ELF-1 (cell line): ENCODE measurements at regions not wholly inside any gene's neighbourhood (a gene's known extent, or its start where the extent isn't known, plus 50 kb on each side); places are given as distances from the start of the nearest gene placed in this dataset.

ENCODE experiments used
- DNase-seq: peaks from one replicate; pipeline ENCODE4 v3.0.0-alpha.2; 2016; ENCODE audit warnings: low read depth, low spot score

DNA sequence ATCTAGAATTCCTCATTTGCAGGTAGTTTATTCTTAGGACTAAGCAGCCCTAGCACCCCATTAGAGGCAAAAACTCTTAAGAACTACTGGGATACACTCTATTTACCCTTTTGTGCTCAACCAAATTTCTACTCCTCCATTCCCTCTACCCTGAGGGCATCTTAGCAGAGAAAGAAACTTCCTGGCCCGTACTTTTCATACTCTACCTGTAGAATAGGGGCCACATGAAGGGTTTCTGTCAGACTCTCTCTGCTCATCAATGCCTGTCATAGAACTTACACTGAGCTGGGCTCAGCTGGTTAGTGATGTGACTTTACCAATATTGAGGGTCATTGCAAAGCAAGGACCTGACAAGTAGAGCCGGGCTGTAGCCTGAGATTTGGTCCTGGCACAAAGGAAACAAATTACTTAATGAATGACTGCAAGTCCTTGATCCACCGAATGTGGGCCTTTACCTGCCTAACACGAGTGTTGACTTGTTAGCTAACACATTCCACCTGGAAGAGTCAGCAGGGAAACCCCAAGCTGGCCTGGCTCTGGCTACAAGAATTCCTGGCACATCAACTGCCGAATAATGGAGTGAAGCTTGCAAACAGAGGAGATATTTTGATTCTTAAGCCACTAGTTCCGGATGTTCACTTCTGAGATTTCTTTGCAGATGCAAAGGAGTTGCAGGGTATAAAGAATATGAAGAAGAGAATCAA lies 280.5 kb upstream of the JAG1 start:
- DNase-seq: peak; percentile 10

DNA sequence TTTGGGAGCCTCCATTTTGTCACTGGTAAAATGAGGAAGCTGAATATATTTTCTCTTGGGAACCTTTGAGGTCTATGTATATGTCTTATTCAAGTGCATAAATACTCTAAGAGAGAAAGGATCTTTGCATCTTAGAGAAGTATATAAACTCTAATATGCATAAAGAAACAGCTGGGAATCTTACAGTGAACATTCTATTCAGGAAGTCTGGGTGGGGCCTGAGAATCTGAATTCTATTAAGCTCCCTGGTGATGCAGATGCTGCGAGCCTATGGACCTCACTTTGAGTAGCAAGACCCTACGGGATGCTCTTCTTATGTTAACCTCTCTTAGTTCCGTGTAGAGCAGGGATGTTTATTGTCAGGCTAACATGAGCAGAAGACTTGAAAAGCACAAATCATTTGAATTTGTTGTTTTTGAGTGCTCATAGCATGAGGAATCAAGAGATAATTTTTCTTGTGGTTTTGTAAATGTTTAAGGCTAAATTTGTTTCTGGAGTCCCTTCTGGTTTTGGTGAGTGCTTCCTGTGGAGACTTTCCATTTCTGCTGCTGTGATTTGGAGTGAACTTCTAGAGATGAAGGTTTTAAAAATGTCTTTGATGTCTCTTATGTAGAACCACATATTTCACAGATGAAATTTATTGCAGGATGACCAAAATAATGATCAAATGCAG lies 281.2 kb upstream of the JAG1 start:
- DNase-seq: no peak

DNA sequence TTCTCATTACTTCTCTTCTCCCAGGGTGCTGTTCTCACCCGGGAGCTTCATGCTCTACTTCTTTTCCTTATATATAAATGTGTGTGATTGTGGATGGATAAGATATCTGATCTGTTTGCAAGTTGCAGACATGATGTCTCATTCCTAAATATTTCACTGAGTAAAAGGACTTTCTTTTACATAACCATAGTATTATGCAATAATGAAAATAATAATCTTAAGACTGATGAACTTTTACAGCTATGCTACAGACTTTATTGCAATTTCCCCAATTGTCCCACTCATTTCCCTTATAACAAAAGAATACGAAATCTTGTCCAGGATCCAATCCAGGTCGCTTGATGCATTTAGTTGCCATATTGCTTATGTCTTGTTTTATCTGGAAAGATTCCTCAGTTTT lies 284.5 kb upstream of the JAG1 start:
- DNase-seq: no peak

DNA sequence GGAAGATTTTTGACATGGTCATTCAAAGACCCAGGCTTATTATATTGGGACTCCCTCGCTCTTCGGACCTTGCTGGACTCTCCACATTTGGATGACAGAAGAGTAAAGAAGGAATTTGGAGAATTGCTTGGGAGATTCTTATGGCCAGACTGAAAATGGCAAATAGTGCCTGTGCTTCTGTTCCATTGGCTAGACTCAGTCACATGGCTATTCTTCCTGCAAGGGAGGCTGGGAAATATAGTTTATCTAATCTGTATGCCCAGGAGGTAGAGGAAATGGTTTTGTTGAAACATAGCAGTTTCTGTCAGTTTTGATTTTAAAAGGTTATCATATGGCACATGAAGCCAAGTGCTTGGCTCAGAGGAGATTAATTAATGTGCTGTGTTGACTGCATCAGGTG lies 286.6 kb upstream of the JAG1 start:
- DNase-seq: no peak

DNA sequence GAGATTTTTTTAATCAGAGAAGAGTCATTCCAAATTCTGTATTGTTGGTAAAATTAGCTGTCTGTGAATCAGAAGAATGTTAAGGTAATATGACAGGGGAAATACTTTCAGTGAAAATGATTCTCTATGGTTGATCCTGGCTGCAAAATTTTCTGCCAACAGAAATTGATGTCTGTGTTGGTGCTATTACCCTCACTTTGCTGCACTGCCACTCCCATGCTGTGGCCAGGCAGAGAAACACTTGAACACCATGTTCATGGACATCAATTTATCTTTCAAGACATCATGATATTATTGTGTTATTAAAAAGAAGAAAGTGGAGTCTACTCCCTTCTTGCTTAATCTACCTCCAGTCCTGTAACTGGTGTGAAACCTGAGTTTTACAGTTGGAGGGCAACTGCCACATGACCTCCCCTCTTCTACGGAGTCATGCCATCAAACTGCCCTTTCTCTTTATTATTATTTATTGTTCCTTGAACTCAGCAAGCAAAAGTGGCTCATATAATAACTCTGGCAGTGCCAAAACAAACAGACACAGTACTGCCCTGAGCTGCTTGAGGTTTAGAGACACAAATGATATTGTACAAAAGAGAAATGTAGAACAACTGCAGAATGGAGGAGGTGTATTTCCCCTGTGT lies 288.0 kb upstream of the JAG1 start:
- no peak for DNase-seq

DNA sequence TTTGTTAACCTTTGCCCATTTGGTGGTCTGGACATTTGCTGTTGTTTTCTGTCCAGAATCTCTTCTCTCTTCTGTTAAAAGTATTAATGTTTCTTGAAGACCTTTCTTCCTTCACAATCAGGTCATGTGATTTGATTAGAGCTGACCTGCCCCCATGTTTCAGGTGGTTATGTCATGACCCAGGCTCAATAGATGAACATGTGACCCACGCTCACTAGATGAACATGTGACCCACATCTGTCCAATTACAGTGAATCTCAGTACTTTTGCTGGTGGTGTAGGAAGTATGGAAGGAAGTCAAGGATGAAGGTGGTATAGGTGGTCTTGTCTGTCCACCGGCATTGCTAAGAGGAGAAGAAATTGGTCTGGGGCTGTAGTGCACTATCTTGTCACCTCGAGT lies 289.1 kb upstream of the JAG1 start:
- DNase-seq: no peak

DNA sequence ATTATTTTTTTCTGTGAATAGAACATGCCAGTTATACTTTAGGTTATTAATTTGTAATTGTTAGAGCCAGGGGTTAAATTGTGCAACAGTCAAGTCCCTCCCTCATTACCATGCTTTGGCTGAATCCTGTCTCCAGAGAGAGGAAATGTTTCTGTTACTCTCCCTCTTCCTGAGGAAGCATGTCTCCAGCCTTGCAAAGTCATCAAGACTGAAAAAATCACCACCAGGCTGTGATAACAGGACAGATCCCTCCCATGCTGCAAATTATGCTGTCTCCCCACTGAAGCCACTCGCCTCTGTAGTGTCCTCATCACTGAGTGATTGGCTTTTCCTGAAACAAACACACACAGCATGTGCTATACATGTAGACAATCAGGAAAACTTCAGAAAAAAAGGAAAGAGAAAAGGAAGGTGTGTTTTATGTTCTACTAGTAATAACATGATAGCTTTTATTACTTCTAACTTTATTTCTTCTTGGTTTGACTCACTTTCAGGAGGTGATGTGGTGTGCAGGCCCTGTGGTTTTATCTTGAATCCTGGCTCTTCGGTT lies 290.0 kb upstream of the JAG1 start:
- DNase-seq: no peak

DNA sequence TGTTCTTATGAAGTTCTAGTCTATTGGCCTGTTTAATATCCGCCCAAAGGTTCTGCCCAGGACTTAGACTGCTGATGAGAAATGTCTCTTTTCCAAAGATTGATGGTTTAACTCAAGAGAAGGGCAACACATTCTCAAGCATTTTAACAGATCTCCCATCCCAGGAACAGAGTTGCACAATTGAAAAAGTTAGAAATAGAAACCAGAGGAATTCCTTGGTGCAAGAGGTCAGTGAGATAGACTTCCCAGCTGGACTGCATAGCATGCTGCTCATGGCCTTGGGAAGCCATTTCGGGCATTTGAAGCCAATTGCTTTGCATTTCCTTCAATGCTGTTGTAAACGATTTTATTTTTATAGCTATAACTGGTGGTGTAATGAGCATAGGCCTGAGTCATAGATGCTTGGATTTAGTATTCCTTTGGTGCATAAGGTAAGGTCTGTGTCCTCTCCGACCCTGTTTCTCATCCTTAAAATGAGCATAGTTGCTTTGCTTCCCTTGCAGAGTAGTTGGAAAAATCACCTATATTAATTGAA lies 292.2 kb upstream of the JAG1 start:
- DNase-seq: no peak

DNA sequence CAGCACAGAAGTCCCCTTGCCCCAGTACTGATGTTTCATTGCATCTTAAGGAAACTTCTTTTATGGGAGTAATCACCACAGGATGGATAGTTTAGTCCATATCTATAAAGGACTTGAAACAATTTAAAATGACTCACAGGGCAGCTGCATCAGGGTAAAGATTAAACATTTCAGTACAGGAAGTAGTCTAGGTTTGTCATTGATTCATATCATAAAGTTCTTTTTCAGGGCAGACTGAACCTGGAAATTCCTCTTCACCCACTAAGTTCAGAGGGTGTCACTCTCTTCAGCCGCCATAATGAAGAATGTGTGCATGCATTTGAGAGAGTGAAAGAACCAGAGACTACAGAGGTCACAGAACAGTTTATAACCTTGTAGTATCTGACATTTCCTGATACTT lies 296.3 kb upstream of the JAG1 start:
- DNase-seq: no peak

DNA sequence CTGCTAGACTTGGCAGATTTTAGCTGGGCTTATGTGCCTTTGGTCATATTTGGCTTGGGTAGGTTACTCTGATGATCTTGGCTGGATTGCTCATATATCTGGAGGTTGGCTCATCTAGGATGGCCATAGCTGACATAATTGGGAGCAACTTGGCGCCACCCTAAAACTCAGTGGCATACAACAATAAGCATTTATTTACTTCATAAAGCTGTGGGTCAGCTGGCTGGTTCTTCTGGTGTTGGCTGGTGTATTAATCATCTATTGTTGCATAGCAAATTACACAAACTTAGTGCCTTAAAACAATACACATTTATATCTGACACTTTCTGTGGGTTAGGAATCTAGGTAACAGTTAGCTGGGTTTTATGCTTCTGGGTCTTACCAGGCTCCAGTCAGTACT lies 297.3 kb upstream of the JAG1 start:
- no peak for DNase-seq

DNA sequence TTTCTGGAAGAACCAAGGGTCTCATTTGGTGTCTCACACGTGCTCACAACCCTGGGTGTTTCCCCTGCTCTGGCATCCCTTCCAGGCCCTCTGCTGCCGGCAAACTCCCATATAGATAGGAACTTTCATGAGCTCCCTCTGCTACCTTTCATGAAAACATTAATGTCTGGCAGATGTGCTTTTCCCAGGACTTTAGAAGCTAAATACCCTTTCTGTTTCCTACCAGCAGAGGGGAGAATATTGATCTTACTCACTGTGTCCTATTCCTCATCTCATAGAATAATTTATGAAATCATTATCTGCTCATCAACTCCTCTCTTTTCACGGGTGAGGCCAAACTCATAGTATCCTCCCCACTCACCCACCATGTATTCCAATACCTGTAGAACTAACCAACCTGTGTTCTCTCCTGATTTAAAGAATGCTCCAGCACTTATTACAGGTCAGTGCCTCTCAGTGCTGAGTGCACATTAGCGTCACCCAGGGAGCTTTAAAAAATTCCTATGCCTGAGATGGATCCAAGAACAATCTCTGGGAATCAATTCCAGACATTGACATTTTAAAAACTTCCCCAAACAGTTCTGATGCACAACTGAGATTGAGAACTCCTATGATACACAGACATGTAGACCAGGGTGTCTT lies 298.5 kb upstream of the JAG1 start:
- DNase-seq: no peak

DNA sequence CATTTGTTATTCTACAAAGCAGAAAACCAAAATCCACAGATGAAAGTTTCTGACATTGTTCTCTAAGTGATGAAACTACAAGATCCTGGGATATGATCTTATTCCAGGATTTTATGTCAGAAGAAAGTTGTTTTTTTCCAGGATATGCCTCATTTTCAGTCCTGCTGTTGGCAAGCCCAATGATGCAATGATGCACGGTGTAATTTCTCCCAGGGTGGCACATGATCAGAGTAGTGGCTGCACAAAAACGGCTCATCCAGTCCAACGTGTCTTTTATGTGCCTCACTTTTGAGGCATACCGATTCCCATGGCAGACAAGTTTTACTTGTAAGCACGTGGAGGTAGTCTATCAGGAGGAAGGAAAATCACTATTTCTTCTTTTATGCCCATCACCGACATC lies 302.3 kb upstream of the JAG1 start:
- DNase-seq: no peak

DNA sequence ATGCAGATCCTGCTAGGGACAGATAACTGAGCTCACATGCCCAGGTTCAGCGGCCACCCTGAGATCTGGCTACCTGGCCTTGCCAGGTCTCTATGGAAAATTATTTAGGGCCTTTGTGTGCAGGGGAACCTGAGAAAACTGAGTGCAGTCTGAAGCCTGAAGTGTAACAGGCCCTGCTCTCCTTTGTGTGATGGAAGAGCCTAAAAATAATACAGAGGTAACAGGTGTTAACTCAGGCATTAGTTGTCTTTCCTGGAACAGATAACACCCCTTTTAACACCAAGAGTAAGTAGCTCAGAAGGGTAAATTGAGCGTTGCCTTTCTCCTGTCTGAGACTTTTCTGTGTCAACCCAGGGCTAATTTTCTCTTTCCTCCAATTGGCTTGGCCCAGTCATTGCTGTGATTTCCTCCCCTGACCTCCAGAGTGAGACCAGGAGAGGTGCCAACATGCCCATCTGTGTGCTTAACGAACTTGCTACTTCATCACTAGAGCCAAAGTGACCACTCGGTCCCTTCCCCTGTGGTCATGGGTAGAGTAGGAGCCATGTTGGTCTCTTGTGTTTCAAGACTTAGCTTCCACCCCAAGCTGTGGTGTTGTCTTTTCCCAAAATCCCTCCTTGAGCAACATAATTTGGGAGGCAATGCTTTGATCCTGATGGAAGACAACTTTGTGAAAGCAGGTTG lies 304.4 kb upstream of the JAG1 start:
- no peak for DNase-seq

DNA sequence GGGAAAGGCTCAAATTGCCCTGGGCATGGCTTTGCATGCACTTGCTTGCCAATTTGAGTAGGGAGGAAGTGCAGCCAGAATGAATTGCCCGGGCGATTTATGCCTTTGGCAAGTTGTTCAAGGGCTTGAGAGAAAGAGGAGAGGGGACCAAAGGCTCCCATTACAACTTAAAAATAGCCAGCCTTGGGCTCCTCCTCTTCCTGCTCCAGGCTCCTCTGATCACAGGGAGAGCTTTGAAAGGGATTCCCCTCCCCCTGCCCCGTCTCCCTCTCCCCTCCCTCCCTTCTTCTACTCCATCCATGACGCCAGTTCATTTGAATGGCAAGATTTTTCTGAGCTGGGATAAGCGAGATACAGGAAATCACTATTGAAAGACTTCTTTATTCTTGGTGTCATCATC lies 304.9 kb upstream of the JAG1 start:
- peak; percentile 23 for DNase-seq

DNA sequence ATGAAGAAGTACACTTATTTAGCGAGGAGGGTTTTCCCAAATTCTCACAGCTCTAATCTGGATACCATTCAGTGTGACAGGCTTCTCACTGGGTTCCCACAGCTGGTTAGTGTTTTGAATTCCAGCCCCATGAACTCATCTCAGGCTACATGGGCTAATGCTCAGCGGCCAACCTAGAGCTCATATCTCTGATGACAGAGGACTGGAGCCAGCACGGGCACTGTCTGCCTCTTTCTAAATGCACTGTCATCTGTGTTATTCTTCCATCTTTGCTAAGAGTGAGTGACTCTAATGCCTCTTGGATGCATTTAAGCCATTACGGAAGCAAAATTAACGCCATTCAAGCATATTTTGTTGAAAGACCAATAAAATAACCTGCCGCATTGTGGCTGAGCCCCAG lies 308.9 kb upstream of the JAG1 start:
- peak; percentile 53 for DNase-seq

DNA sequence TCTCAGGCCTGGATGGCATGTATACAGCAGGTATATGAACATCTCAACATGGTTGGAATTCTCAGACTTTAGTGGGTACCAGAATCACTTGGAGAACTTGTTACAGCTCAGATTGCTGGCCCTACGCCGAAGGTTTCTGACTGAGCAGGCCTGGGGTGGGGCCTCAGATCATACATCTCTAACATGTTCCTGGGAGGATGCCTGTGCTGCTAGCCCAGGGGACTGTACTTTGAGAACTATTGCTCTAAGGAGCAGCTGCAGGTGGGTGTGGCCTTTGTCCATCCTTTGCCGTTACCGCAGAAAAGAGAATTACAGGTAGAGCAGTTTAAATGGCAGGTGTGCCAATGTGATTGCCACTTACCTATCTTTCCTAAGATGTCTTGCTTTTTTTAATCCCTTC lies 310.5 kb upstream of the JAG1 start:
- DNase-seq: no peak

DNA sequence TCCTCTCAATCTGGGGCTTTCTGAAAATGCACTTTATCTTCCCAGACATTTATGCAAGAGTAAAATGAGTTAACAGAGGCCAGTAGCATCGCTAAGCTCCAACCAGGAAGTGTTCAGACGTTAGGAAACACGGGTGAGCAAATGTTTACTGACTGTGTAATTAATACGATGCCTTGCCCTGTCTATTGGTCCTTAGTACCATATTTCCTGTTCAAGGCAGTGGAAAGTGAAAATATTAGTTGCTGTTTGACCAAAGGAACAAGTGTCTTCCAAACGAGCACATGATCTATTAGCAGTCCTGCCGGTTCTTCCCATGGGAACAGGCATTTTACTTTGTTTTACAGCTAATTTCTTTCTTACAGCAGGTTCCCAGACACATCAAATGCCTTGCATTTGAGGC lies 311.1 kb upstream of the JAG1 start:
- no peak for DNase-seq

DNA sequence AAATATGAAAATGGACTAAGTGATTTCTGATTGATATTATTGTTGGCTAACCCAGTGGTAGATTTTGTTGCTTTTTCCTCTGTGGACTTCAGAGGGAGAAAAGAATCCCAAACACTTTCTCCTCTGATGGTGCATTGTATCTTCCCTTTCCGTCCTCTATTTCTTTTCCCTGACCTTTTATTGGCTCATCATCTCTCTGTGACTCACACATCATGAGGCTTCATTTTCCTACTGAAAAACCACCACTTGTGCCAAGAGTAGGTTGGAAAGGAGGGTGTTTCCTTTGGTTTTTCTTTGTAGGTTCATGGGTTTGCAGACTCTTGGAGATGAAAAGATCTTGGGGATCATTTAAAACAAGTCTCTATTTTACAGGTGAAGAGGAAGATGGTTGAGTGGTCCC lies 311.7 kb upstream of the JAG1 start:
- no peak for DNase-seq

DNA sequence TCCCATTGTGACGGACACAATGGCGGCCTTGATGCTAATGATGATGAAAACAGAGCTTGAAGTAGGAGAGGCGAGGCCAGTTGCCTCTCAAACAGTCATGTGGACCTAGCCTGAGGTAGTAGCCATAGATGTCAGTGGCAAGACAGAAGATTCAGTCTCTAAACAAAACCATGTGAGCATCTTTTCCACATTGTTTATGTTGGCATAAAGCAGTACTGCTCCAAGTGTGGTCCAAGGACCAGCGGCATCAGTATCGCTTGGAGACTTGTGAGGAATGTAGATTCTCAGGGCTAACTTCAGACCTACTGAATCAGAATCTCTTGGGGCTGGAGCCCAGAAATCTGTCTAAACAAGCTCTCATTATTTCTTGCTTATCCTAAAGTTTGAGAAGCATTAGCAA lies 312.8 kb upstream of the JAG1 start:
- DNase-seq: no peak

DNA sequence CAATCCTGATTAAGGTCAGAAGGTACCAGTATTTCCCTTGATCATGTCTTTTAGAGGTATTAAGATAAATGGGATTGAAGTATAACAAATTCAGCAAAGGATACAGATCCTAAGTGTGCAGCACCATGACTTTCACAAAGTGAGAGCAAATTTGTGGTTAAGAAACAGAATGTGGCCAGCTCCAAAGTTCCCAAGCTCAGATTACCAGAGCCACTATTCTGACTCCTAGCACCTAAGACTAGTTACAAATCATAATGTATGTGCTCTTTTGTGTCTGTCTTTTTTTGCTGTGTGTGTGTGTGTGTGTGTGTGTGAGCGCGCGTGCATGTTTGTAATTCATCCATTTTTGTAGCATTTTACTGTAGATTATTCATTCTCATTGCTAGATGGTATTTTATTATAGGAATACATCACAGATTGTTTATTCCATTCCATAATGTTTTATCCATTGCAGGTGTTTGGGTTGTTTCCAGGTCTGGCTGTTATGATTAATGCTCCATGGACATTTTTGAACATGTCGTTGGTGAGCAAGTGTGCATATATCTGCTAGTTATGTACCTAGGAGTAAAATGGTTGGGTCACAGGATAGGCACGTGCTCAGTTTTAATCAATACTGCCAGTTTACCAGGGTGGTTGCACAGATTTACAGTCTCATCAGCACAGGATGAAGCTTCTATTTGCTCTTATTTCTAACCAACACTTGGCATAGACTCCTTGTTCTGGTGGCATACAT lies 314.0 kb upstream of the JAG1 start:
- no peak for DNase-seq
